CD4-positive, alpha-beta T cell treated with Interferon alpha-2 for 1 hour (primary cell): ENCODE measurements at regions not wholly inside any gene's neighbourhood (a gene's known extent, or its start where the extent isn't known, plus 50 kb on each side); places are given as distances from the start of the nearest gene placed in this dataset.

ENCODE experiments used
- DNase-seq, 2 donors: peaks; one replicate each; pipeline ENCODE4 v3.0.0-alpha.2; 2020 to 2022

- peak; percentile 30 to 70 for DNase-seq
These were observed 131.6 kb upstream of the RASGRP1 start for GRCh38 chr15:38696109-38696727.

- DNase-seq, result no peak
These were observed 132.3 kb upstream of the RASGRP1 start for GRCh38 chr15:38696790-38697495.

GRCh38 chr15:38698254-38698653 is 133.6 kb upstream of the RASGRP1 start:
- peak in 1 of 2 donors; percentile 44 for DNase-seq

- peak; percentile 76 to 85 for DNase-seq
These were observed 135.1 kb upstream of the RASGRP1 start for GRCh38 chr15:38699633-38700230.

GRCh38 chr15:38701149-38701548 is 136.5 kb upstream of the RASGRP1 start:
- DNase-seq, result no peak

GRCh38 chr15:38702178-38702912 is 137.7 kb upstream of the RASGRP1 start:
- DNase-seq, result no peak

- DNase-seq, result no peak
These were observed 141.0 kb upstream of the RASGRP1 start for GRCh38 chr15:38705436-38706219.

GRCh38 chr15:38706956-38707355 is 142.3 kb upstream of the RASGRP1 start:
- no peak for DNase-seq

- peak; percentile 30 to 67 for DNase-seq
These were observed 143.4 kb upstream of the RASGRP1 start for GRCh38 chr15:38707802-38708671.

GRCh38 chr15:38708672-38709180 is 144.1 kb upstream of the RASGRP1 start:
- no peak for DNase-seq

GRCh38 chr15:38709196-38709595 is 144.6 kb upstream of the RASGRP1 start:
- DNase-seq, result no peak

GRCh38 chr15:38714309-38715072 is 149.9 kb upstream of the RASGRP1 start:
- no peak for DNase-seq

- DNase-seq, result no peak
These were observed 156.4 kb upstream of the RASGRP1 start for GRCh38 chr15:38720893-38721567.

GRCh38 chr15:38721568-38721945 is 156.9 kb upstream of the RASGRP1 start:
- DNase-seq, result no peak

GRCh38 chr15:38722236-38722635 is 157.6 kb upstream of the RASGRP1 start:
- DNase-seq, result no peak

GRCh38 chr15:38724827-38725226 is 160.2 kb upstream of the RASGRP1 start:
- peak in 1 of 2 donors; percentile 3 for DNase-seq

GRCh38 chr15:38726187-38726586 is 161.6 kb upstream of the RASGRP1 start:
- no peak for DNase-seq

- no peak for DNase-seq
These were observed 168.7 kb upstream of the RASGRP1 start for GRCh38 chr15:38733331-38733730.

GRCh38 chr15:38740206-38740605 is 175.6 kb upstream of the RASGRP1 start:
- no peak for DNase-seq

GRCh38 chr15:38743147-38743546 is 178.5 kb upstream of the RASGRP1 start:
- DNase-seq, result no peak
